GM10266 (cell line): ENCODE measurements at regions not wholly inside any gene's neighbourhood (a gene's known extent, or its start where the extent isn't known, plus 50 kb on each side); places are given as distances from the start of the nearest gene placed in this dataset.
"Not testable (repeated sequence)": the region's sequence is repeated elsewhere in the genome, so short reads cannot be mapped to it uniquely, and the experiment has no call there.

Source experiments
- DNase-seq: peaks from one replicate; pipeline ENCODE4 v3.0.0; 2012; ENCODE audit errors: extremely low spot score
- TF ChIP-seq, protein P1 (sequence below): IDR thresholded peaks from 2 replicates; pipeline ENCODE4 v1.5.1; 2012; ENCODE audit warnings: mild to moderate bottlenecking, low read depth; ENCODE audit not compliant: control insufficient read depth, insufficient read depth; ENCODE audit errors: missing control alignments

- TF ChIP-seq, protein P1, sequence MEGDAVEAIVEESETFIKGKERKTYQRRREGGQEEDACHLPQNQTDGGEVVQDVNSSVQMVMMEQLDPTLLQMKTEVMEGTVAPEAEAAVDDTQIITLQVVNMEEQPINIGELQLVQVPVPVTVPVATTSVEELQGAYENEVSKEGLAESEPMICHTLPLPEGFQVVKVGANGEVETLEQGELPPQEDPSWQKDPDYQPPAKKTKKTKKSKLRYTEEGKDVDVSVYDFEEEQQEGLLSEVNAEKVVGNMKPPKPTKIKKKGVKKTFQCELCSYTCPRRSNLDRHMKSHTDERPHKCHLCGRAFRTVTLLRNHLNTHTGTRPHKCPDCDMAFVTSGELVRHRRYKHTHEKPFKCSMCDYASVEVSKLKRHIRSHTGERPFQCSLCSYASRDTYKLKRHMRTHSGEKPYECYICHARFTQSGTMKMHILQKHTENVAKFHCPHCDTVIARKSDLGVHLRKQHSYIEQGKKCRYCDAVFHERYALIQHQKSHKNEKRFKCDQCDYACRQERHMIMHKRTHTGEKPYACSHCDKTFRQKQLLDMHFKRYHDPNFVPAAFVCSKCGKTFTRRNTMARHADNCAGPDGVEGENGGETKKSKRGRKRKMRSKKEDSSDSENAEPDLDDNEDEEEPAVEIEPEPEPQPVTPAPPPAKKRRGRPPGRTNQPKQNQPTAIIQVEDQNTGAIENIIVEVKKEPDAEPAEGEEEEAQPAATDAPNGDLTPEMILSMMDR = no peak
- no peak for DNase-seq
Observed at GRCh38 chr18:33828949-33829348, 250.9 kb downstream of the ASXL3 start.

DNA sequence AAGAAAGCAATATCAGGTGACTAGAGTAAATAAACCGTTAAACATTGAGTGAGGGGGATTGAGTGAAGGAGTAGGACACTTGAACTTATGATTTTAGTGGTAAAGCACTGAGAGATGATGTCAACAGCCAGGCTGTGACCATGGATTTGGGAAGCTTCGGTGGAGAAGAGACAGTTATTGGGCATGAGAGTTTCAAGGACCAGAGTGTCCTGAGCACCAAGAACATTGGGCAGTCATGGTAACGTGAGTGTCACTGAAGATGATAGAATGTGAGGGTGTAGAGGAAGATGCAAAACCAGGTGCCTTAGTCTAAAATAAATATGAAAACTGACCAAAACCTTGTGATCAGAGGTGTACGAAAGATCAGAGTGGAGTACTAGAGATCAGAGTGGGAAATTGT, 248.1 kb downstream of the ASXL3 start:
- DNase-seq = no peak
- TF ChIP-seq, protein P1 = no peak

- TF ChIP-seq, protein P1 = no peak
- DNase-seq = no peak
Observed at GRCh38 chr18:33821503-33821902, 243.5 kb downstream of the ASXL3 start.

DNA sequence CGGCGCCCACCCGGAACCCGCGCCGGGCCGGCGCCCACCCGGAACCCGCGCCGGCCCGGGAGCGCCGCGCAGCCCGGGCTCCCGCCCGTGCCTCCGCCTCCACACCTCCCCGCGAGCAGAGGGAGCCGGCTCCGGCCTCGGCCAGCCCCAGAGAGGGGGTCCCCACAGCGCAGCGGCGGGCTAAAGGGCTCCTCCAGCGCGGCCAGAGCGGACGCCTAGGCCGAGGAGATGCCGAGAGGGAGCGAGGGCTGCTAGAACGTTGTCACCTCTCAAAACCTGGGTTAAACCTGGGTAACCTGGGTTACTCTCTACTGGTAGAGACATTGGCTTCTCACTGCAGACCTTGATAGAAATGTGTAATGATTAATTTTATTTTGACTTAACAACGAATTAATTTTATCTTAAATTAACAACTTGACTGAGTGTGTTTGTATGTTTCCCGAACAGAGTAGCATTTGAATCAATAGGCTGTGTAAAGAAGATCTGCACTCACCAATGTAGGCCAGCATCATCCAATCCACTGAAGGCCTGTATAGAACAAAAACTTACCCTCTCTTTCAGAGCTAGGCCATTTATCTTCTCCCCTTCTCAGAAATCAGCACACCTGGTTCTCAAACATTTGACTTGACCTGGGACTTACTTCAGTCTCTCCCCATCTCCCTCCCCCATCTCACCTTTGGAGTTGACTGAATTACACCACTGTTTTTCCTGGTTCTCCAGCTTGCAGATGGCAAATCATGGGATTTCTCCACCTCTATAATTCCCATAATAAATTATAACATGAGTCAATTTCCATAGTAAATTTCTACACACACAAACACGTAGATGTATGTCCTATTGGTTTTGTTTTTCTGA, 242.7 kb downstream of the ASXL3 start:
- no peak for DNase-seq
- TF ChIP-seq, protein P1 = no peak

- not testable (repeated sequence) for DNase-seq
Observed at GRCh38 chr18:33819692-33820343, 241.8 kb downstream of the ASXL3 start.

DNA sequence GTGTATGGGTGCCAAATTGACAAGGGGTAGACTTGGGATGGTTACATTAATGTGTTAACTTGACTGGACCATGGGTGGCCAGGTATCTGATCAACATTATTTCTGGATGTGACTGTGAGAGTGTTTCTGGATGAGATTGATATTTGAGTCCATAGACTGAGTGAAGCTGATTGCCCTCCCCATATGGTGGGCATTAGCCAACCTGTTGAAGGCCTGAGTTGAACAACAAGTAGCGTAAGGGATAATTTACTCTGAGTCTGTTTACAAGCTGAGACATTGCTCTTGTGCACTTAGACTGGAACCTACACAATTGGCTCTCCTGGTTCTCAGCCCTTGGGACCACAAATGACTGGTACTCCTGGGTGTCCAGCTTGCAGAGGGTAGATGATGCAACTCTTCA, 240.1 kb downstream of the ASXL3 start:
- TF ChIP-seq, protein P1 = no peak
- no peak for DNase-seq

- DNase-seq = no peak
- TF ChIP-seq, protein P1 = no peak
Observed at GRCh38 chr18:33817096-33817495, 239.1 kb downstream of the ASXL3 start.

DNA sequence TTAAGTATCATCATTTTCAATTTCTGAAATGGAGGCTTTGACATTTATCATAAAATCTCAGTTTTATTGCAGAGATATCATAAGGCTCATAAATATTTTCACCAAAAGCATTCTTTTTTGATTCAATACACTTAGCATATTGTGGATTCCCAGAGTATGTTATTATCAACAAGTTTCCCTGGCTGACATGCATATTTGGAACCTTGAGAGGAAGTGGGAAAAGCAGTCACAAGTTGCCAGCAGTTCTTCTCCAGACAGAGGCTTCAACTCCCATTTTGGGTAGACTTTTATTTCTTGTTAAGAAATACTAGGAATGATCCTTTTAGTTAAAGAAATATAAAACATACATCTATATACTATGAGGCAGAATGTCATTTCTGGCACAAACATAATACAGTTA, 236.5 kb downstream of the ASXL3 start:
- DNase-seq = no peak
- TF ChIP-seq, protein P1 = no peak
